Left lung (tissue), 4 donors: ENCODE measurements at regions not wholly inside any gene's neighbourhood (a gene's known extent, or its start where the extent isn't known, plus 50 kb on each side); places are given as distances from the start of the nearest gene placed in this dataset.
A peak's percentile ranks its signal among the peaks of the same experiment; 100 is the strongest.

Experiments
- ATAC-seq: fragments of 200-7000 bp; cut with Tn5 transposase; one replicate; pipeline ENCODE4 v1.9.1; 2020; ENCODE audit warnings: moderate library complexity
- DNase-seq, 4 donors: peaks; one replicate each; pipeline ENCODE4 v3.0.0-alpha.2; 2013 to 2020
- H3K27ac ChIP-seq, 2 donors: fragments of 200-600 bp; sonication (generic) in 1 of 2; one replicate each; pipeline versions ENCODE4 v1.5.0 to v1.8.0; 2020 to 2021
- H3K27me3 ChIP-seq, 2 donors: fragments of 200-600 bp; sonication (generic) in 1 of 2; one replicate each; pipeline versions ENCODE4 v1.5.0 to v1.8.0; 2020 to 2021
- H3K36me3 ChIP-seq, 2 donors: fragments of 200-600 bp; sonication (generic) in 1 of 2; one replicate each; pipeline versions ENCODE4 v1.5.0 to v1.8.0; 2020 to 2021
- H3K4me1 ChIP-seq, 2 donors: fragments of 200-600 bp; one replicate each; pipeline ENCODE4 v1.8.0; 2021
- H3K4me3 ChIP-seq, 2 donors: fragments of 200-600 bp; sonication (generic) in 1 of 2; one replicate each; pipeline versions ENCODE4 v1.5.0 to v1.8.0; 2020 to 2021; ENCODE audit warnings: mild to moderate bottlenecking in 1 of 2
- H3K9me3 ChIP-seq, 2 donors: fragments of 200-600 bp; sonication (generic) in 1 of 2; one replicate each; pipeline versions ENCODE4 v1.5.0 to v1.8.0; 2020 to 2021
- intact Hi-C, 2 donors: fragments of 100-400 bp; cut with DNase I; formaldehyde crosslinking; loops; one replicate each; pipeline versions ENCODE4 v1.11.2 to v1.14.2; 2022
- TF ChIP-seq, protein P1 (sequence below), 2 donors: fragments of 200-600 bp; sonication (generic) in 1 of 2; IDR thresholded peaks; one replicate each; pipeline versions ENCODE4 v1.5.0 to v1.8.0; 2021; ENCODE audit warnings: antibody characterized with exemption in 2 of 2
- donor health status: DM: no; HTN: yes; CAD: no.
- donor health status: DM: no; HTN: no; CAD: no.

DNA sequence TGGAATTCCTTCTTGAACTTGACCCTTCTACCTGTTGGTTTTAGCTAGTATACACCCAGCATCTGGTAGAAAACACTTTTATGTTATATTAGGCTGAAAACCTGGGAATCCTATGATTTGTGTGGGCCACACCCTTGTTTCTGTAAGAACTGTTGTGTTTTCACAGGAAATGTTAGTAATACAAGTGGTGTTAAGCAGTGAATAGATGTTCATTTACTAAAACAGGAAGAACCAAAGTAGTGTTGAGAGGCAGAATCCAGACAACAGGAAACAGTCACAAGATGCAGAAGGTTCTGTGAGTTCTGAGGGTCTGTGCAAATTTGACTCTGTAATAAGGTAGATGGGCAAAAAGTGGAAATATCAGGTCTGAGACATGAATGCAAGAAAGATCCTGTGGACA lies 73.0 kb upstream of the RAI14 start:
- intact Hi-C loops: no loop called here
- Histone ChIP-seq H3K4me3 (no peak overlapping the region), H3K36me3 (no peaks in the 10 kb centered on the region), H3K27me3 (no peaks in the 10 kb centered on the region), H3K4me1 (peaks cover 0 to 14% of the 10 kb centered on the region in 2 donors), H3K9me3 (peaks cover 0 to 6% of the 10 kb centered on the region in 2 donors), H3K27ac (no peak overlapping the region)
- TF ChIP-seq, protein P1, sequence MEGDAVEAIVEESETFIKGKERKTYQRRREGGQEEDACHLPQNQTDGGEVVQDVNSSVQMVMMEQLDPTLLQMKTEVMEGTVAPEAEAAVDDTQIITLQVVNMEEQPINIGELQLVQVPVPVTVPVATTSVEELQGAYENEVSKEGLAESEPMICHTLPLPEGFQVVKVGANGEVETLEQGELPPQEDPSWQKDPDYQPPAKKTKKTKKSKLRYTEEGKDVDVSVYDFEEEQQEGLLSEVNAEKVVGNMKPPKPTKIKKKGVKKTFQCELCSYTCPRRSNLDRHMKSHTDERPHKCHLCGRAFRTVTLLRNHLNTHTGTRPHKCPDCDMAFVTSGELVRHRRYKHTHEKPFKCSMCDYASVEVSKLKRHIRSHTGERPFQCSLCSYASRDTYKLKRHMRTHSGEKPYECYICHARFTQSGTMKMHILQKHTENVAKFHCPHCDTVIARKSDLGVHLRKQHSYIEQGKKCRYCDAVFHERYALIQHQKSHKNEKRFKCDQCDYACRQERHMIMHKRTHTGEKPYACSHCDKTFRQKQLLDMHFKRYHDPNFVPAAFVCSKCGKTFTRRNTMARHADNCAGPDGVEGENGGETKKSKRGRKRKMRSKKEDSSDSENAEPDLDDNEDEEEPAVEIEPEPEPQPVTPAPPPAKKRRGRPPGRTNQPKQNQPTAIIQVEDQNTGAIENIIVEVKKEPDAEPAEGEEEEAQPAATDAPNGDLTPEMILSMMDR (IDR thresholded peaks at IDR 0.05): no peak
- DNase-seq (no peak), ATAC-seq (no peak)

DNA sequence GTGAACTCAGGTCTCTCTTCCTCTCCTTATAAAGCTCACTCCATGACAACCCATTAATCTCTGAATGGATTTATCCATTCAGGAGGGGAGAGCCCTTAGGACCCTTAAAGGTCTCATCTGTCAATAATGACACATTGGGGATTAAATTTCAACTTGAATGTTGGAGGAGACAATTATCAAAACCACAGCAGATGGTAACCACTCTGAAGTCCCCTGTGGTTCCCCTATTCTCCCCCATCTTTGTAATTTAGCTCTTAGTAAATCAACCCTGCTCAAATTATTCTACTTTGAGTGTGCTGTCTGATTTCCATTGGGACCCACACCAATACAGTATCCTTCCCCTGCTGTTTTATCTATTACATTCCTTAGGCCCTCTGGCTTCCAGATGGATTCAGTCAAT lies 72.0 kb upstream of the RAI14 start:
- Histone ChIP-seq H3K27me3 (no peaks in the 10 kb centered on the region), H3K27ac (no peak overlapping the region), H3K36me3 (no peaks in the 10 kb centered on the region), H3K4me1 (peaks cover 0 to 14% of the 10 kb centered on the region in 2 donors), H3K4me3 (no peak overlapping the region), H3K9me3 (peaks cover 0 to 1% of the 10 kb centered on the region in 2 donors)
- intact Hi-C loops: no loop called here
- DNase-seq (no peak), ATAC-seq (no peak)
- TF ChIP-seq, protein P1 (IDR thresholded peaks at IDR 0.05): no peak

DNA sequence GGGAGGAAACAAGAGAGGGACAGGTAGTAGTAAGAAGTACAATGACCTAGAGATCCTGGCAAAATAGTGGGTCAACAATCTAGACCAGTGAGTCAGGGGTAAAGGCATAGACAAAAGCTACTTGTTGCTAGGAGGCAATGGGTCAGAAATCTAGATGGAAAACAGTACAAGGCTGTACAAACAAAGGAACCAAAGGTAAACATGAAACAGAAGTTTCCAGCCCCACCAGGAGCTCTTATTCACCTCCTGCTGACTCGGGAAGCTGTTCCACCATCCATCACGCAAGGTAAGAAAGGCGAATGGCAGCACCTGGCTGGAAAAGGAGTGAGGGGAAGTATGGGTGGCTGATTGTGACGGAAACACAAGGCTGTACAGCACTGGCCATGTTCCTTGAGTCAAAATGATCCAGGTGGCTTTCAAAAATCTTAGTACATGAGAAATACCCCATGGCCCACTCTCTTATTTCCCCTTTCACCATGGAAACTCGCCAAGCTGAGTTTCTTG lies 70.5 kb upstream of the RAI14 start:
- ATAC-seq (peak; percentile 80), DNase-seq (no peak)
- H3K9me3 ChIP-seq: no peaks in the 10 kb centered on the region
- H3K4me3 ChIP-seq: no peak overlapping the region
- H3K4me1 ChIP-seq: peaks cover 0 to 14% of the 10 kb centered on the region in 2 donors
- intact Hi-C loops: no loop called here
- no peaks in the 10 kb centered on the region for H3K36me3 ChIP-seq
- TF ChIP-seq, protein P1 (IDR thresholded peaks at IDR 0.05): no peak
- H3K27me3 ChIP-seq: no peaks in the 10 kb centered on the region
- H3K27ac ChIP-seq: peak overlapping the region; percentile 58 to 77

DNA sequence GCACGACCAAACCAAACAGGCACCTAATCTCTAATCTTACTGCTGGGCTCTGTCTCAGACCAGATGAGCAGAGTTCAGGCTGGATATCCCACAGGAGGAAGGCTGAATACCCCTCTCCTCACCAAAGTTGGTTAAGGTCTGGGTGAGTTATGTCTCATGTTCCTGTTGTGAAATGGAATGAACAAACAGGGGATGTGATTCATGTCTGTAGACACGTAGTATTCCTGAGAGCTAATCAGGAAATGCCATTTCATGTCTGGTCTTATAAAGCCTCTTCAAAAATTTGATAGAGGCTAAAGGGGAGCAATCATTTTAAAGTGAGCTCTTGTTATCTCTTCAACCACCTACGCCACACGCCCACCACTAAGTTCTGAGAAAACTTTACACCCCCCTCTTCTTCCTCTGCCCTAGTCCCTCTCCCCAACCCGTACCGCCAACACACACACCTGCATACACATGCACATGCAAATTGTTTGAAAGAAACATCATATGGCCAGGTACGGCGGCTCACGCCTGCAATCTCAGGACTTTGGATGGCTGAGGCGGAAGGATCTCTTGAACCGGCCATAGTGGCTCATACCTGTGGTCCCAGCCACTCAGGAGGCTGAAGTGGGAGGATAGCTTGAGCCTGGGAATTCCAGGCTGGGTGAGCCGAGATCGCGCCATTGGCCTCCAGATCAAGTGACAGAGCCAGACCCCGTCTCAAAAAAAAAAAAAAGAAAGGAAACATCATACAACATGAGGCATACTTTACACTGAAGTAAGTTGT lies 69.8 kb upstream of the RAI14 start:
- DNase-seq (no peak), ATAC-seq (peak; percentile 69)
- Histone ChIP-seq H3K27ac (peak overlapping the region; percentile 58 to 77), H3K4me3 (no peak overlapping the region), H3K36me3 (no peaks in the 10 kb centered on the region), H3K4me1 (peaks cover 0 to 14% of the 10 kb centered on the region in 2 donors), H3K27me3 (no peaks in the 10 kb centered on the region), H3K9me3 (no peaks in the 10 kb centered on the region)
- TF ChIP-seq, protein P1 (IDR thresholded peaks at IDR 0.05): no peak
- intact Hi-C loops: no loop called here

DNA sequence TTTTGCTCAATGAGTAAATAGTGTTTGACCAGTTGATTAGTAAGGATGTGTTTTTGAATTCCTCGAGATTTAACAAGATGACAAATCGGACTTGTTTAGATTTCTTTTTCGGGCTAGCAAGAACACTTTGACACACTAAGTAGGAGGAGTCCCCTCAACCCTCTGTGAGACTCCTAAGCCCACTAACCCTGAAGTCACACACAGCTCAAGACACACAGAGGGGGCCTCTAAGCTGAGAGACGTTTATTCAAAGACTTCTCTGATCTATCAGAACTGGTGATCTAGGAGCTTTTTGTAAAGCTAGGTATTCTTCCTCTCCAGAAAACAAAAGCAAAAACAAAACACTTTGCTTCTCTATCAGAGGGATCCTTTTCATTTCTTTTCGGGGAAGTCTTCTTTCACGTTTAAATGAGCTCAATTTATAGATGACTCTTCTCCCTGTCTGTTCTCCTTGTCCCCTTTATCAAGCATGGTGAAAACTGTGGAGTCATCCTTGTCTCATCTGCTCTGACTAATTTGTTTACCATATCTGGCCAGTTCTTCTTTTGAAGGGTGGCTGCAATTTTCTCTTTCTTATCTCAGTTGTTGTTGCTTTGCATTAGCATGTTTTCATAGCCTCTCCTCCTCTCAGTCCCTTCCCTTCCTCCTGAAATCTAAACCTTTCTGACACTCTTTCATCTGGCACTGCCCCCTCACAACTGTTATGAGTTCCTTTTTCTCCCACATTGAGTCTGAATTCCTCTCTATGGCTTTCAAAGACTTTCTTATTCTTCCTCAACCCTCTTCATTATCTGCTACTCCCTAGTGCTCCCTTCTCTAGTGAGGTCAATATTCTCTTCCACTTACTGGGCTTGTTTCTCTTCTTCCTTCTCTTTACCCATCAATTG lies 68.5 kb upstream of the RAI14 start:
- no peak for ATAC-seq
- Histone ChIP-seq H3K27ac (peak overlapping the region in 1 of 2 donors; percentile 39), H3K9me3 (no peaks in the 10 kb centered on the region)

More for the DNA sequence above, 68.5 kb upstream of the RAI14 start:
- intact Hi-C loops: no loop called here
- Histone ChIP-seq H3K4me3 (no peak overlapping the region), H3K36me3 (no peaks in the 10 kb centered on the region), H3K4me1 (peaks cover 0 to 14% of the 10 kb centered on the region in 2 donors), H3K27me3 (no peaks in the 10 kb centered on the region)
- TF ChIP-seq, protein P1 (IDR thresholded peaks at IDR 0.05): no peak
- DNase-seq: no peak
